ENCODE measurements at regions not wholly inside any gene's neighbourhood (a gene's known extent, or its start where the extent isn't known, plus 50 kb on each side); places are given as distances from the start of the nearest gene placed in this dataset.

DNA sequence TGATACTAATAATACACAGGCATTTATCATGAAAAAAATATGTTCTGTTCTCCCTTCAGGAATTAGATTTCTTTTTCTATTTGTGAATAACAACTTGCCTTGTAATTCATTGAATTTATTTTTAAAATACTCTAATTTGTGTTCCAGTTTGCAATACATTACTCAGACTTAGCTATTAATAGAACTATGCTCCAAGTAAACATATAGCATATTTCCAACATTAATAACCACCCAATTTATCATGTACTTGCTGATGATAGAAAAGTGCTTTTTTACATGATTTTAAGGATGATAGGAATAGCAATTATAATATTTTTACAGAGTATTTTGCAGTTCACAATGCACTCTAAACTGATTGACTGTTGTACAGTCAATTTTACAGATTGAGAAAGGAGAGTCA is 338.8 kb upstream of the SEMA3D start:
- TF ChIP-seq POLR2A (IDR thresholded peaks at IDR 0.05) = no peak
- TF ChIP-seq, protein P1, sequence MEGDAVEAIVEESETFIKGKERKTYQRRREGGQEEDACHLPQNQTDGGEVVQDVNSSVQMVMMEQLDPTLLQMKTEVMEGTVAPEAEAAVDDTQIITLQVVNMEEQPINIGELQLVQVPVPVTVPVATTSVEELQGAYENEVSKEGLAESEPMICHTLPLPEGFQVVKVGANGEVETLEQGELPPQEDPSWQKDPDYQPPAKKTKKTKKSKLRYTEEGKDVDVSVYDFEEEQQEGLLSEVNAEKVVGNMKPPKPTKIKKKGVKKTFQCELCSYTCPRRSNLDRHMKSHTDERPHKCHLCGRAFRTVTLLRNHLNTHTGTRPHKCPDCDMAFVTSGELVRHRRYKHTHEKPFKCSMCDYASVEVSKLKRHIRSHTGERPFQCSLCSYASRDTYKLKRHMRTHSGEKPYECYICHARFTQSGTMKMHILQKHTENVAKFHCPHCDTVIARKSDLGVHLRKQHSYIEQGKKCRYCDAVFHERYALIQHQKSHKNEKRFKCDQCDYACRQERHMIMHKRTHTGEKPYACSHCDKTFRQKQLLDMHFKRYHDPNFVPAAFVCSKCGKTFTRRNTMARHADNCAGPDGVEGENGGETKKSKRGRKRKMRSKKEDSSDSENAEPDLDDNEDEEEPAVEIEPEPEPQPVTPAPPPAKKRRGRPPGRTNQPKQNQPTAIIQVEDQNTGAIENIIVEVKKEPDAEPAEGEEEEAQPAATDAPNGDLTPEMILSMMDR (IDR thresholded peaks at IDR 0.05) = no peak
